ENCODE measurements at regions not wholly inside any gene's neighbourhood (a gene's known extent, or its start where the extent isn't known, plus 50 kb on each side); places are given as distances from the start of the nearest gene placed in this dataset.

DNA sequence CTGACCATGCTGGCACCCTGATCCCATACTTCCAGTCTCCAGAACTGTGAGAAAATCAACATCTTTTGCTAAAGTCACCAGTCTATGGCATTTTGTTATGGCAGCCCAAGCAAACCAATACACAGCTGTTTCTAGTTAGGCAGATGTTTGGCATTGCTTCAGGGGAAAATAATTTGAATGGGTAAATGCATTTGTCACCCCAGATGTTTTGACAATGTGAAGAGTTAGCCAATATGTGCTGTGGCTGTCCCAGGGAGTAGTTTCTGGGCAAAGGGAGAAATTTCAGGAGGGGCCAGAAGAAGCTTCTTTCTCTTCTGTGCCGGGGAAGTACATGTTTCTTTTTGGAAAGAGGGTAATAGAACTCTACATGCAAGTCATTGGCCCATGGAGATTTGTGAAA, 619.0 kb downstream of the SLC4A3 start:
- no peaks in the 10 kb centered on the region for H3K36me3 ChIP-seq (ENCODE audit: control insufficient read depth in 2 of 2, insufficient read depth in 1 of 2, low read length in 2 of 2)
- no peaks in the 10 kb centered on the region for H3K4me1 ChIP-seq (ENCODE audit: control insufficient read depth, insufficient read depth, low read length)
- ChIA-PET CTCF (no interaction called here), POLR2A (no interaction called here)
- no peaks in the 10 kb centered on the region for H3K9me3 ChIP-seq (ENCODE audit: control insufficient read depth, insufficient read depth, low read depth, low read length)
- no peak overlapping the region for H3K27ac ChIP-seq (ENCODE audit: extremely low read depth, low read depth, low read length)
- H3K4me3 ChIP-seq (ENCODE audit: low read depth, low read length): no peak overlapping the region
- TF ChIP-seq GLIS1 (tag by site-specific recombination; IDR thresholded peaks at IDR 0.05): no peak
- no peak for TF ChIP-seq SP3 (tag by site-specific recombination; IDR thresholded peaks at IDR 0.05)
- TF ChIP-seq KLF1 (tag by site-specific recombination; IDR thresholded peaks at IDR 0.05): no peak
- TF ChIP-seq KLF16 (tag by site-specific recombination; IDR thresholded peaks at IDR 0.05): no peak
- TF ChIP-seq, protein P1, sequence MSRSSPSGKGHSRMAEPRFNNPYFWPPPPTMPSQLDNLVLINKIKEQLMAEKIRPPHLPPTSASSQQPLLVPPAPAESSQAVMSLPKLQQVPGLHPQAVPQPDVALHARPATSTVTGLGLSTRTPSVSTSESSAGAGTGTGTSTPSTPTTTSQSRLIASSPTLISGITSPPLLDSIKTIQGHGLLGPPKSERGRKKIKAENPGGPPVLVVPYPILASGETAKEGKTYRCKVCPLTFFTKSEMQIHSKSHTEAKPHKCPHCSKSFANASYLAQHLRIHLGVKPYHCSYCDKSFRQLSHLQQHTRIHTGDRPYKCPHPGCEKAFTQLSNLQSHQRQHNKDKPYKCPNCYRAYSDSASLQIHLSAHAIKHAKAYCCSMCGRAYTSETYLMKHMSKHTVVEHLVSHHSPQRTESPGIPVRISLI (tag by site-specific recombination; IDR thresholded peaks at IDR 0.05): no peak
- TF ChIP-seq ZNF214 (tag by site-specific recombination; IDR thresholded peaks at IDR 0.05; ENCODE audit: borderline replicate concordance): no peak
- TF ChIP-seq ZNF701 (tag by site-specific recombination; IDR thresholded peaks at IDR 0.05): no peak
- no peak for TF ChIP-seq ZNF747 (tag by site-specific recombination; IDR thresholded peaks at IDR 0.05)
- TF ChIP-seq, protein P2, sequence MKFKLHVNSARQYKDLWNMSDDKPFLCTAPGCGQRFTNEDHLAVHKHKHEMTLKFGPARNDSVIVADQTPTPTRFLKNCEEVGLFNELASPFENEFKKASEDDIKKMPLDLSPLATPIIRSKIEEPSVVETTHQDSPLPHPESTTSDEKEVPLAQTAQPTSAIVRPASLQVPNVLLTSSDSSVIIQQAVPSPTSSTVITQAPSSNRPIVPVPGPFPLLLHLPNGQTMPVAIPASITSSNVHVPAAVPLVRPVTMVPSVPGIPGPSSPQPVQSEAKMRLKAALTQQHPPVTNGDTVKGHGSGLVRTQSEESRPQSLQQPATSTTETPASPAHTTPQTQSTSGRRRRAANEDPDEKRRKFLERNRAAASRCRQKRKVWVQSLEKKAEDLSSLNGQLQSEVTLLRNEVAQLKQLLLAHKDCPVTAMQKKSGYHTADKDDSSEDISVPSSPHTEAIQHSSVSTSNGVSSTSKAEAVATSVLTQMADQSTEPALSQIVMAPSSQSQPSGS (tag by site-specific recombination; IDR thresholded peaks at IDR 0.05; ENCODE audit: low read depth): no peak
- no peak for TF ChIP-seq ZNF585B (tag by site-specific recombination; IDR thresholded peaks at IDR 0.05)
- TF ChIP-seq, protein P3, sequence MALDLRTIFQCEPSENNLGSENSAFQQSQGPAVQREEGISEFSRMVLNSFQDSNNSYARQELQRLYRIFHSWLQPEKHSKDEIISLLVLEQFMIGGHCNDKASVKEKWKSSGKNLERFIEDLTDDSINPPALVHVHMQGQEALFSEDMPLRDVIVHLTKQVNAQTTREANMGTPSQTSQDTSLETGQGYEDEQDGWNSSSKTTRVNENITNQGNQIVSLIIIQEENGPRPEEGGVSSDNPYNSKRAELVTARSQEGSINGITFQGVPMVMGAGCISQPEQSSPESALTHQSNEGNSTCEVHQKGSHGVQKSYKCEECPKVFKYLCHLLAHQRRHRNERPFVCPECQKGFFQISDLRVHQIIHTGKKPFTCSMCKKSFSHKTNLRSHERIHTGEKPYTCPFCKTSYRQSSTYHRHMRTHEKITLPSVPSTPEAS (tag by site-specific recombination; IDR thresholded peaks at IDR 0.05): no peak

DNA sequence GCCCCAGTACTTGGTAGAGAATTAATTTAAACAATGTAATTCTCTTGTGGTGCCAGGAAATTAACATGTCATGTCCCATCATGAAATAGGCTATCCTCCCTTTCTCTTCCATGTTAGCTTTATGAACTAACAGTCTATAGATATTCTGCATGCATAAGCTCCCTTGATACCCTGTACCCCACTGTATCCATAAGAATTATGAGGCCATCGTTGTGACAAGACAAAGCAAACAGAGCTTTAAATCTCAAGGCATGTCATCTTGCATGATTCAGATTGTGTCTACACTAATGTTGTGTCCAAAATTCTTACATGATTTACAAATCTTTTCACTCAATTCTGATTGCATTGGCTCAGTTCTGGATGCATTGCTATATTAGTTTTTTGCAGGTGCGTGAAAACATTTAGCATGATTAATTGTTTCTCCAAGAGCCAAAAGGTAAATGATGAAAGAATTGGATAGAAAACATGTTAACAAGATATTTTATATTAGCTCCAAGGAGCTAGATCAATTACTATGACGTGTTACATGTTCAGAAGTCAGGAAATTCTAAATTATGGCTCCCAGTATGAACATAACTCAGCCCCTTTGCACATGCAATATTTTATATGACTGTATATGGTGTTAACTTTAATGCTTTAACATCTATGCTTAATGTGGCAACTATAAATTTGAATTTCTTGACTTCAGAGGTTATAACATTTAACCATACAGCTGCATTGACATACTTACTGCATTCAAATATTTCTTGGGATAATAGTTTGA, 620.3 kb downstream of the SLC4A3 start:
- Histone ChIP-seq H3K4me1 (ENCODE audit: control insufficient read depth, insufficient read depth, low read length) (no peaks in the 10 kb centered on the region), H3K4me3 (ENCODE audit: low read depth, low read length) (no peak overlapping the region), H3K27ac (ENCODE audit: extremely low read depth, low read depth, low read length) (no peak overlapping the region), H3K9me3 (ENCODE audit: control insufficient read depth, insufficient read depth, low read depth, low read length) (no peaks in the 10 kb centered on the region), H3K36me3 (ENCODE audit: control insufficient read depth in 2 of 2, insufficient read depth in 1 of 2, low read length in 2 of 2) (no peaks in the 10 kb centered on the region)
- ChIA-PET POLR2A (no interaction called here), CTCF (interaction anchor here (0.6 kb wide), 1 partner anchor 562 kb away, joined by 3 read pairs; no protein-coding TSS in a partner anchor)
- TF ChIP-seq ZNF530 (tag by site-specific recombination; IDR thresholded peaks at IDR 0.05; ENCODE audit: low read depth): no peak
- no peak for TF ChIP-seq PRDM1 (tag by site-specific recombination; IDR thresholded peaks at IDR 0.05)
- TF ChIP-seq ZNF776 (tag by site-specific recombination; IDR thresholded peaks at IDR 0.05; ENCODE audit: borderline replicate concordance): no peak
- TF ChIP-seq ZNF324 (tag by site-specific recombination; IDR thresholded peaks at IDR 0.05): no peak
- no peak for TF ChIP-seq ZNF24 (tag by site-specific recombination; IDR thresholded peaks at IDR 0.05)
- no peak for TF ChIP-seq ZNF341 (tag by site-specific recombination; IDR thresholded peaks at IDR 0.05; ENCODE audit: low read depth)
- TF ChIP-seq, protein P4, sequence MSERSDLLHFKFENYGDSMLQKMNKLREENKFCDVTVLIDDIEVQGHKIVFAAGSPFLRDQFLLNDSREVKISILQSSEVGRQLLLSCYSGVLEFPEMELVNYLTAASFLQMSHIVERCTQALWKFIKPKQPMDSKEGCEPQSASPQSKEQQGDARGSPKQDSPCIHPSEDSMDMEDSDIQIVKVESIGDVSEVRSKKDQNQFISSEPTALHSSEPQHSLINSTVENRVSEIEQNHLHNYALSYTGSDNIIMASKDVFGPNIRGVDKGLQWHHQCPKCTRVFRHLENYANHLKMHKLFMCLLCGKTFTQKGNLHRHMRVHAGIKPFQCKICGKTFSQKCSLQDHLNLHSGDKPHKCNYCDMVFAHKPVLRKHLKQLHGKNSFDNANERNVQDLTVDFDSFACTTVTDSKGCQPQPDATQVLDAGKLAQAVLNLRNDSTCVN (tag by site-specific recombination; optimal IDR thresholded peaks at IDR 0.05): no peak
- TF ChIP-seq ZNF133 (tag by site-specific recombination; IDR thresholded peaks at IDR 0.05): no peak
- no peak for TF ChIP-seq ZNF2 (tag by site-specific recombination; IDR thresholded peaks at IDR 0.05)
- TF ChIP-seq, protein P5, sequence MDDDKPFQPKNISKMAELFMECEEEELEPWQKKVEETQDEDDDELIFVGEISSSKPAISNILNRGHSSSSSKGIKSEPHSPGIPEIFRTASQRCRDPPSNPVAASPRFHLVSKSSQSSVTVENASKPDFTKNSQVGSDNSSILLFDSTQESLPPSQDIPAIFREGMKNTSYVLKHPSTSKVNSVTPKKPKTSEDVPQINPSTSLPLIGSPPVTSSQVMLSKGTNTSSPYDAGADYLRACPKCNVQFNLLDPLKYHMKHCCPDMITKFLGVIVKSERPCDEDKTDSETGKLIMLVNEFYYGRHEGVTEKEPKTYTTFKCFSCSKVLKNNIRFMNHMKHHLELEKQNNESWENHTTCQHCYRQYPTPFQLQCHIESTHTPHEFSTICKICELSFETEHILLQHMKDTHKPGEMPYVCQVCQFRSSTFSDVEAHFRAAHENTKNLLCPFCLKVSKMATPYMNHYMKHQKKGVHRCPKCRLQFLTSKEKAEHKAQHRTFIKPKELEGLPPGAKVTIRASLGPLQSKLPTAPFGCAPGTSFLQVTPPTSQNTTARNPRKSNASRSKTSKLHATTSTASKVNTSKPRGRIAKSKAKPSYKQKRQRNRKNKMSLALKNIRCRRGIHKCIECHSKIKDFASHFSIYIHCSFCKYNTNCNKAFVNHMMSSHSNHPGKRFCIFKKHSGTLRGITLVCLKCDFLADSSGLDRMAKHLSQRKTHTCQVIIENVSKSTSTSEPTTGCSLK (tag by site-specific recombination; IDR thresholded peaks at IDR 0.05): no peak
- TF ChIP-seq ZNF629 (tag by site-specific recombination; IDR thresholded peaks at IDR 0.05): no peak
- no peak for TF ChIP-seq ZBTB7A (tag by site-specific recombination; IDR thresholded peaks at IDR 0.05; ENCODE audit: low read depth)
- TF ChIP-seq, protein P6, sequence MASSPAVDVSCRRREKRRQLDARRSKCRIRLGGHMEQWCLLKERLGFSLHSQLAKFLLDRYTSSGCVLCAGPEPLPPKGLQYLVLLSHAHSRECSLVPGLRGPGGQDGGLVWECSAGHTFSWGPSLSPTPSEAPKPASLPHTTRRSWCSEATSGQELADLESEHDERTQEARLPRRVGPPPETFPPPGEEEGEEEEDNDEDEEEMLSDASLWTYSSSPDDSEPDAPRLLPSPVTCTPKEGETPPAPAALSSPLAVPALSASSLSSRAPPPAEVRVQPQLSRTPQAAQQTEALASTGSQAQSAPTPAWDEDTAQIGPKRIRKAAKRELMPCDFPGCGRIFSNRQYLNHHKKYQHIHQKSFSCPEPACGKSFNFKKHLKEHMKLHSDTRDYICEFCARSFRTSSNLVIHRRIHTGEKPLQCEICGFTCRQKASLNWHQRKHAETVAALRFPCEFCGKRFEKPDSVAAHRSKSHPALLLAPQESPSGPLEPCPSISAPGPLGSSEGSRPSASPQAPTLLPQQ (tag by site-specific recombination; IDR thresholded peaks at IDR 0.05): no peak
